Endothelial cell of umbilical vein (primary cell): ENCODE measurements at regions not wholly inside any gene's neighbourhood (a gene's known extent, or its start where the extent isn't known, plus 50 kb on each side); places are given as distances from the start of the nearest gene placed in this dataset.

Experiments used
- CTCF ChIP-seq, 2 donors: IDR thresholded peaks; 1 replicate in 1 of 2; 2 replicates in 1 of 2; pipeline ENCODE4 v1.5.1; 2011; ENCODE audit warnings: low read length in 2 of 2, mild to moderate bottlenecking in 2 of 2, moderate library complexity in 2 of 2, control low read depth in 1 of 2, inconsistent platforms in 1 of 2, low read depth in 1 of 2; ENCODE audit not compliant: insufficient read depth in 1 of 2; ENCODE audit errors: extremely low read depth in 1 of 2
- JUN ChIP-seq: IDR thresholded peaks from 2 replicates; pipeline ENCODE4 v1.6.1; 2011; ENCODE audit warnings: borderline replicate concordance, low read depth; ENCODE audit not compliant: insufficient read length, insufficient read depth
- POLR2A ChIP-seq: IDR thresholded peaks from 2 replicates; pipeline ENCODE4 v1.6.1; 2012; ENCODE audit warnings: low read depth, mild to moderate bottlenecking, control low read depth, low read length

- TF ChIP-seq JUN (no peak), CTCF (IDR thresholded peaks at IDR 0.05; ENCODE audit: extremely low read depth in 1 of 2, insufficient read depth in 1 of 2, low read depth in 1 of 2, low read length in 2 of 2) (peak; percentile 12 to 21), POLR2A (no peak)
Measured at GRCh38 chr1:177355575-177355974, 184.8 kb downstream of the BRINP2 start.
